Urothelium cell line (cell line): ENCODE measurements at regions not wholly inside any gene's neighbourhood (a gene's known extent, or its start where the extent isn't known, plus 50 kb on each side); places are given as distances from the start of the nearest gene placed in this dataset.

Experiments
- DNase-seq: peaks from one replicate; pipeline ENCODE4 v3.0.0; 2011; ENCODE audit warnings: low spot score, mixed read lengths
- FAIRE-seq: peaks from 2 replicates; lab custom pipeline; 2011; peaks lifted over from hg19 to GRCh38; lab: Jason Lieb, UNC

DNA sequence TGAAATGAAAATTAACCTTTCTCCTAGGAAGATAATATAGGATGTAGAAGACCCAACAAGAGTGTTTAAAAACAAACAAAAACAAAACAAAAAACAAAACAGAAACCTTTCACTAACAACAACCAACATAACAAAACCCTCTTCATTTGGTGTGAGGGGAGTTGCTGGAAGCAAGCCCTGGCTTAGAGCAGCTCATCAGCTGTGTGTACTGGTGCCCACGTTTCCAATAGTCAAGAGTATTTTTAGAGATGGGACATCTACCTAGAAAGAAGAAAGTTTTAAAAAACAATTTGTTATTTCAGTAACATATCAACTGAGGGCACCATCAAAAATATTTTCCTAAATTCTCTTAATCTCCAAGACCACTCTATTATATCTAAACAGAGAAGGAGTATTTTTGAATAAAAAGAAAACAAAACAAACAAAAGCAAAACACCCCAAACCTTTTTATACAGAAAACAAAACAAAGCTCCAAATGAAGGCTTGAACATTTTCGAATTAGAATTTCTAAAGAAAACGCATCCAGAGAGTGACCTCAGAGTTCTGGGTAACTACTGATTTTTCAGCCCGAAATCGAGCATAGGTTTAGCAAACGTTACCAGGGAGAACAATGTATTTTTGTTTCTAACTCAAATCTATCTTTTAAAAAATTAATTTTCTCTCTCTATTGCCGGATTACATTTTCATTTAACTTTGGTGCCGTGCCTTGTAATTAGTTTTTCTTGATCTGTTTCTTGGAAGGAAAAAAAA, 134.6 kb downstream of the INSIG2 start:
- DNase-seq = no peak
- no peak for FAIRE-seq

DNA sequence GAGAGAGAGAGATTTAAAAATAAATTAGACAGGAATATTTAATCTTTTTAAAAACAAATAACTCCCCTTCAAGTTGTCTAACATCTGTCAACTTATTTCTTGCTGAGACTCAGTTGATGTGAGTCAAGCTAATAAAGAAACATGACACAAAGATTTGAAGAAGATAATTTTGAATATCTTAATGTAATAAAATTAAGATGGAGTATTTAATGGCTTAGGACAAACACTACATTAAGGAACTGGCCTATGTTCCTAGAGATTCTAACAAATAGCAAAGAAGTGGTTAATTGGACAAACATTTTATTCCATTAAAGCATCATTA, 134.0 kb downstream of the INSIG2 start:
- DNase-seq (no peak), FAIRE-seq (no peak)

DNA sequence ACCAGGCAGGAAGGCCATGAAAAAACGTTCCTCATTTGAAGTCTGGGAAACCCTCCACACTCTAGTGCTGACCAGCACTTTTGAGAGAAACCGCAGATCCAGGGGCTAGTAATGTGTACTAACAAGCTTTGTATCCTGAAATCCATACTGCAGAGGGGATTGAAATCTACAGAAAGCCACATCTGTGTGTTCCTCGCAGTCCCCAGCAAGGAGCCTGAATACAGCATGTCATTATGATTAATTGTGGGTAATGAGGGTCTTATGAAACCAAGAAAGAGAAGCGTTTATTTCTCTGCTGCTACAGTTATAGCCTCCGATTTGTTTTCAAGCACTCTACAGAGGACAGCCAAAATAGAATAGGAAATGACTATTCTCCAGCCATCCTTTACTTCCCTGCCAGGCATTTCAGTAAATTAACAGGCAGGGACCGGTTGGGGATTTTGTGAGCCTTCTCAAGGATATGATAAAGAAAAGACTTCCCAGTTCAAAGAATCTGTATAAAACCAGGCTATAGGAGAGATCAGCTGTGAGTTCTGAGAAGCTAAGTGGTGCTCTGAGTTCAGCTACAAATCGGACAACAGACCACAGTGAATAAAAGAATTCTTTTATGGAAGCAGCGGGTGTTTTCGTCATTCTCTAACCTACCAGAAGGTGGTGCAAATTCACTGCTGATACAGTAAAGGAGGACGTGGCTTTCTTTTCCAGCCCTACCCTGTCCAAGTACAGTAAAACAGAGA, 133.4 kb downstream of the INSIG2 start:
- DNase-seq = peak; percentile 76
- FAIRE-seq = no peak

- DNase-seq = no peak
- FAIRE-seq = no peak
Measured at GRCh38 chr2:118219611-118220010, 131.3 kb downstream of the INSIG2 start.

DNA sequence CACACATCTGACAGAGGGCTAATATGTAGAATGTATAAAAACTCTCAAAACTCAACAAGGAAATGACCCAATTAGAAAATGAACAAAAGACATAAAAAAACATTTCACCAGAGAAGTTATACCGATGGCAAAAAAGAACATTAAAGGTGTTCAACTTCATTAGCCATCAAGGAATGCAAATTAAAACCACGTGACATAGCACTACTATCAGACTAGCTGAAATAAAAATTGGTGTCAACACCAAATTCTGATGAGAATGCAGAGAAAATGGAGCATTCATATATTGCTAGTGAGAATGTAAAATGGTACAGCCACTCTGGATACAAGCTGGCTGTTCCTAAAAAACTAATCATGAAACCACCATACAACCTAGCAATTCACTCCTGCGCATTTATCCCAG, 128.0 kb downstream of the INSIG2 start:
- DNase-seq (no peak), FAIRE-seq (no peak)

GRCh38 chr2:118209727-118210126, 121.5 kb downstream of the INSIG2 start:
- DNase-seq (no peak), FAIRE-seq (no peak)

GRCh38 chr2:118207889-118208288, 119.6 kb downstream of the INSIG2 start:
- FAIRE-seq (no peak), DNase-seq (no peak)

- DNase-seq (peak; percentile 79), FAIRE-seq (no peak)
Measured at GRCh38 chr2:118202707-118203303, 114.5 kb downstream of the INSIG2 start.

DNA sequence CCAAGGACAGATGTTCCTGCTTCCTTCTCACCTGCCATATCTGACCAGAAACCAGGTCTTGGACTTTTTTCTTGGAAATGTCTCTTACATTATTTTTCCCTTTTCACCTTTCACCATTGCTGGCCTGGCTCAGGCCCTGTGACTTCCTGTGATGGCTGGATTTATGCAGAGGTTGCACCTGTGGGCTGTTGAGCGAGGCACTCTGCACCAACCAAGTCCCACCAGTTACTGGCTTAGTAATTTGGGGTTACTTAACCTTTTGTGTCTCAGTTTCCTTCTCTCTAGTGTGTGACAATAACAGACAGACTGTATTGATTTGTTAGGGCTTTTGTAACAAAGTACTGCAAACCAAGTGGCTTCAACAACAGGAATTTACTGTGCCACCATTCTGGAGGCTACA, 110.0 kb downstream of the INSIG2 start:
- DNase-seq = no peak
- no peak for FAIRE-seq

GRCh38 chr2:118197011-118197675, 108.9 kb downstream of the INSIG2 start:
- FAIRE-seq (peak; percentile 79), DNase-seq (peak; percentile 47)

GRCh38 chr2:118190474-118190873, 102.2 kb downstream of the INSIG2 start:
- no peak for DNase-seq
- FAIRE-seq = no peak

DNA sequence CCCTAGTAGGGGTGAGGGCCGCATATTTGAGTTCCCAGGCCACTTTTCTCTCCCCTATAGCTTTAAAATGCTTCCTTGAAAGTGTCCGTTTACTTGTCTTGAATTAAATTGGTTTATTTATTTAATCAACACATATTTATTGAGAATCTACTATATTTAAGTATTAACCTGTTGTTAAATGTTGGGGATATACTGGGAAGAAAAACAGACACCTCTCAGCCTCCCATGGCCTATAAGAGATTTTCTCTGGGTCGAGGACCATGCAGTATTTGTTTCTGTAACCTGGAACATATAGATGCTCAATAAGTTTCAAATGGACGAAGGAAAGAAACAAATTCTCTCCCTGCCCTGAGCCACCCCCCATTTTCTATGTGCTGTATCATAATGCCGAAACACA, 98.6 kb downstream of the INSIG2 start:
- FAIRE-seq (no peak), DNase-seq (no peak)

GRCh38 chr2:118186110-118186857, 98.0 kb downstream of the INSIG2 start:
- DNase-seq = peak; percentile 97

GRCh38 chr2:118185210-118186109, 97.2 kb downstream of the INSIG2 start:
- peak; percentile 5 for FAIRE-seq
- peak; percentile 72 for DNase-seq

More at GRCh38 chr2:118186110-118186857, 98.0 kb downstream of the INSIG2 start:
- FAIRE-seq = peak; percentile 82

DNA sequence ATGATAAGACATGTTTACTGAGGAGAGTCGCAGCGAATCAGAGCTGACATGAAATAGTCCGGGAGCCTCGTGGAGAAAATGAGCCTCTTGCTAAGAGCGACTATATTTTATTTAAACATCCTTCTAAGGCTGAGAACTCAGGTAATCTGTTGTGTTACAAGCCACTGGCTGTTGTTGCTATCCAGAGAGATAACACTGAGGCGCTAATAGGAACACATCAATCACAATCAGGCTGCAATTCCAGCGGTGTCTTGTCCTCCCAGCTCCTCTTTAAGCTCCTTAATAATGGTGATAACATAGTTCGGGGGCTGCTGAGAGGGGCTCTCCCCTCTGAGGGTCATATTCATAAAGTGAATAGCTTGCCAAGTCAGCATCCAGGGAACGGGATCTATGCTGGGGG, 95.1 kb downstream of the INSIG2 start:
- FAIRE-seq = no peak

DNA sequence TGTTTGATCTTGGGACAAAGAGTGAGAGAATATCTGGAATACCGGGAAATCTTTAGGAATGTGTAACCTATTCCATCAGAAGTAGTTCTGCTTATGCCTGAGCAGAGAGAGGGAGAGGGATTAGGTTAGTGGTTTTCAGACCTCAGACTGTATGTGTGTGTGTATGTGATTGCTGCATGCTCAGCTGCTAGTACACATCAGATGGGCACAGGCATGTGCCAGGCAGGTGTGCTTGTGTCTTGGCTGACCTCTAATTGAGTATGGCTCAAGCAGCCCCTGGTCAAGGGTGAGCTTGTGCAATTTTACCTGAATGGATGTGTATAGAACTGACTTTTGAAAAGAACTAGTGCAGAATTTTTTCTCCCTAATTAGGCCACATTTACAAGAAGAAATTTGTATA, 91.2 kb downstream of the INSIG2 start:
- FAIRE-seq (no peak), DNase-seq (no peak)

More for the DNA sequence above, 95.1 kb downstream of the INSIG2 start:
- DNase-seq = no peak

DNA sequence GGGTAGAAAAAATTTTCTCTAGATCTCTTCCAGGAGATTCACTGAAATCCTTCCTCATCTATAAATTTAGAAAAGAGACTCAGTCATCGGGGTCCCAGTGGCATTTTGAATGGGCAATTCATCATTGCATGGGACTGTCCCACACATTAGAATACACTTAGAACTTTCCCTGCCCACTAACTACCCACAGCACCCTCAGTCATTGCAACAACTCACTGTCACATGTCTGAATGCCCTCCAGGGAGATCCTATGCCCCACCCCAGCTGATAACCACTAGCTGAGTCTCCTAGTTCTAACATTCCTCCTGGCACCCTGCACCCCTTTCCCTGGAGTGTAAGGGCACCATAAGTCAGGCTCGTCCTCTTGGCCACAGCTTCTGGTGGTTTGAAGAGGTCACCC, 89.6 kb downstream of the INSIG2 start:
- DNase-seq (no peak), FAIRE-seq (no peak)

DNA sequence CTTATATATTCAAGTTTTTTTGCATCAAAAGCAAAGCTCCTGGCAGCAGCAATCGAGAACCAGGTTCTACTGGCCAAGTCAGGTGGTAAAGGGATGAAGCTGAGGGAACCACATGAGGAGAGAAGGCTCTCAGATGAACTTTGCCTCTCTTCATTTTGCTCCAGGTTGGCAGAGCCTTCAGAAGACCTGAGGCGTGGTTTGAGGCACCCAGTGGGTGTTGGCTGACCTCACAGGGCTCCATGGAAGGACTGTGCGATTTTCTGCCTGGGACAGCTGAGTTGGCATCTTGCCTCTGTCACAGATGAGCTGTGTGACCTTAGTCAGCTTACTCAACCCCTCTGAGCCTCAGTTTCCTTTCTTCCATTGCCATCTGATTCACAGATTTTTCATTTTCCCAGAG, 89.0 kb downstream of the INSIG2 start:
- no peak for DNase-seq
- no peak for FAIRE-seq

- FAIRE-seq = no peak
- no peak for DNase-seq
Measured at GRCh38 chr2:118176601-118177000, 88.3 kb downstream of the INSIG2 start.

DNA sequence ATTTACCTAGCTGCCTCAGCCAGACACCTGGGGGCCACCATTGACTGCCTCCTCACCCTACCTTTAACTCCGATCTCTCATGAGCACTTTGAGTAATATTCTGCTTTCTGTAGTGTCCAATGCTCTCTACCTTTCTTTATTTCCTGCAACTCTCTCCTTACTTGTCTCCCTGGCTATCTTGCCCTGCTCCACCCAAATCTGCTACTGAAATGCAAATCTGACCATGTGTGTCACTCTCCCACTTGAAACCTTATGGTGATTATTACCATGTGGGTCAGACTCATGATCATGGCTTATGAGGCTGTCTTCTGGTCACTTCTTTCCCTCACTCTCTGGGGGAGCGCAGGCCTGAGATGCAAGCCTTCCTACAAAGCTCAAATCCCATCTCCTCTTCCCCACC, 83.3 kb downstream of the INSIG2 start:
- DNase-seq = no peak
- no peak for FAIRE-seq
